HG02870 (cell line): ENCODE measurements at regions not wholly inside any gene's neighbourhood (a gene's known extent, or its start where the extent isn't known, plus 50 kb on each side); places are given as distances from the start of the nearest gene placed in this dataset.
"Not testable (repeated sequence)": the region's sequence is repeated elsewhere in the genome, so short reads cannot be mapped to it uniquely, and the experiment has no call there.

Experiments
- ATAC-seq: cut with Tn5 transposase; IDR thresholded peaks from one replicate; pipeline ENCODE4 v1.9.1; 2021; ENCODE audit warnings: mild to moderate bottlenecking, moderate library complexity; ENCODE audit not compliant: unreplicated experiment

DNA sequence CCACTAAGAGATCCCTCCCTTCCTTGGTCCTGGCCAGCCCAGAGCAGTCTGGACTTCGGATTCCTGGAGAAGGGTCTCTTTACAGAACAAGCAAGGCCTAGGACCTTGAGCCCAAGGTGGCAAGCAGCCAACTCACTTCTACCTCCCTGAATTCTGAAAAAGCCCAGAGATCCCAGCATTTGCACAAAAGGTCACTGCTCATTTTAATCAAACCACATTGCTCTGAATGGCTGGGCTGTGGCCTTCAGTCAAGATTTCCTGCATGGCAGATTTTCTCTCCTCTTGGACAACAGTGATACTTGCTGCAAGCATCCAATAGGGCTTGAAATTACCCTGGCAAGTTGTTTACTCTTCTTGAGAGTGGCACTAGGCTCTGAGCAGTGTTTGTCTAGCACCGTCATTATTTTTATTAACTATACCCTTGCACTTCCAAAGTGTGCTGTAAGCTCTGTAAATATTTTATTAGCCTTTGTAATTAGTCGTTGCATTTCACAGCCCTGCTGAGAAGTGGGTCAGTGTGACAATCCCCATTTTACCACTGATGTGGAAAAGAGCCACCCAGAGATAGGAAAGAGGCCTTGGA, 274.7 kb upstream of the CTNNB1 start:
- ATAC-seq = no peak

DNA sequence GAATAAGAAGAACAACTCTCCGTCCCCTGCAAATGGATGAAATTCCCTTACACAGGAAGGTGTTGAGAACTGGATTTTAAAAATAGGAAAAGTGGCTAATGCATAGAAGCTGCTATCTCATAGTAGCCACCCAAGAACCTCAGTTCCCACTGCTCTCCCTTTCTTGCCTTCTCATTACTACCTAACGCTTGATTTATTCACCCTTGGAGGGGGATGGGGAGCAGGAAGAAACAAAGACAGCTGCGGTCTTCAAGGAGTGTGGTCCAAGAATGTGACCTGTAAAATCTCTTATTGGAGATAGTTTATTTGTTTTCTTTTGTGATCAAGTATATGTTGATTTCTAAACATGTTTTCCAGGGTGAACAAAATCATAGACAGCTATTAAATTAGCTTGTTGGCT, 274.1 kb upstream of the CTNNB1 start:
- ATAC-seq = no peak

DNA sequence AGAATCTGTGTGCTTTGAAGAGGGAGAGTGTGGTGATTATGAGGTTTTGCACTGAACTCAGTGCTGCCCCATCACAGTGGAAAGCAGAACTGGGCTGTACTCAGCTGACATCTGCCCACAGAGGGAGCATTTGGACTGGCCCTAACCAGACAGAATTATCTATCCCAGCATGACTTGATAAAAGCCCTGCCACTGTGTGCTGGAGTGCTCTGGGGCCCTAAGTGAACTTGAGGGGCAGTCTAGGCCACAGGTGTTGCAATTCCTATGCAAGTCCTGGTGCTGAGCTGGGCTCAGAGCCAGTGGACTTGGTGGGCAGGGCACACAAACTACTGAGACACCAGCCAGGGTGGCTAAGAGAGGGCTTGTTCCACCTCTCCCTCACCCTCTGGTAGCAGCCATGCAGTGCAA, 269.2 kb upstream of the CTNNB1 start:
- no peak for ATAC-seq

DNA sequence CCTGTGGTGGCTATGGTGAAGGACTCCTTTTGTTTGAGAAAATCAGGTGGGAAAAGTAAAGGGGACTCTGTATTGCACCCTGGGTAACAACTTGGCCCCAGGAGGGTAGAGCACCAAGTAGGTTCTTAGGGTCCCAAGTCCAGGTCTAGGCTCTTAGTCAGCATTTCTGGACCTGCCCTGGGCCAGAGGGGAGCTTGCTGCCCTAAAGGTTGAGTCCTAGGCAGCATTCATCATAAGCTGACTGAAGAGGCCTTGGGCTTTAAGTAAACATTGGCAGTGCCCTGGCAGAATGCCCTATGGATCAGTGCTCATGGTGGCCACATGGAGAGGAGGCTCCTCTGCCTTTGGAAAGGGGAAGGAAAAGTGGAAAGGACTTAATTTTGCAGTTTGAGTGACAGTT, 268.5 kb upstream of the CTNNB1 start:
- no peak for ATAC-seq

DNA sequence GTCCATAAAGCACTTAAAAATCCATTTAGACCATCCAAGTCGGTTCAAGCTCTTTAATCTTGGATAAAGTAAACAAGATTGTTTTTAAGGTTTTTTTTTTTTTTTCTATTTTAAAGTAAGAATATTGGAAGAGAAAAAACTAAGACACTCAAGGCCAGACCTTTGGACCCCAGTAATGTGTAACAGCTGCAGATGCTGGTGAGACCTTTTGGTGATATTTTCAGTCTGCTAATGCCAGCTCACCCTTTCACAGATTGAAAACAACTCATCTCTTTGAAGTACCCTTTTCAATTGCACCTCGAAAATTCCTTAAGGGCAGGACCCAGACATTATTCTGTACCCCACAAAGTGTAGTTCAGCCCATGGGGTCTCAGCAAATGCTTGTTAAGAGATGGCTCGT, 260.7 kb upstream of the CTNNB1 start:
- no peak for ATAC-seq

DNA sequence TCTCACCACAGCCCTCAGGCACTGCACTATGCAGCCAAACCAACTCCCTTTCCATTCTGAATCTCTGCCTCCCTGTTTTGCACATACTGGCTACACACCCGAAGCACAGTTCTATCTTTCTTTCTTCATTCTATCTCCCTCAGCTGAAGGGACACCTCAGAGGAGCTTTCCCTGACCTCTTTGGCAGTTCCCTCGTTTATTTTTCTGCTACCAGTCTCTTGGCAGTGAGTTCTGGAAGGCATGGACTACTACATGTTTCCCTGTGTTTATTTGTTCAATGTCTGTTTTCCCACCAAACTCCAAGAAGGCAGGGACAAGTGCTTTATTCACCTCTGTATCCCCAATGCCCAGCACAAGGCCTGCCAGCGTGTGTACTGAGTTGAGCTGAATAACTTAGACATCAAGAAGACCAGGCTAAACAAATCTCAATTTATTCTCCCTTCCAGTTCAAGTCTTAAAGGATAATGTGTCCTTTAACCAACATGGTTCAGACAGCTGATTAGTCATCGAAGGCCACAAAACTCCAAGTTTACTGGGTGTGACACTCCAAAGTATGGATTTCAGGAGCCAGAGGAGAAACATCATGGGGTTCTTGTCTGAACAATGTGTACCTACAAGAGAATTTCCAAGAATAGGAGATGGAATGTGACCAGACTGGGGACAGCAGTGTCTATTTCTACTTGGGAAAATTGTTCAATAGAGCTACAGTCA, 260.1 kb upstream of the CTNNB1 start:
- no peak for ATAC-seq

DNA sequence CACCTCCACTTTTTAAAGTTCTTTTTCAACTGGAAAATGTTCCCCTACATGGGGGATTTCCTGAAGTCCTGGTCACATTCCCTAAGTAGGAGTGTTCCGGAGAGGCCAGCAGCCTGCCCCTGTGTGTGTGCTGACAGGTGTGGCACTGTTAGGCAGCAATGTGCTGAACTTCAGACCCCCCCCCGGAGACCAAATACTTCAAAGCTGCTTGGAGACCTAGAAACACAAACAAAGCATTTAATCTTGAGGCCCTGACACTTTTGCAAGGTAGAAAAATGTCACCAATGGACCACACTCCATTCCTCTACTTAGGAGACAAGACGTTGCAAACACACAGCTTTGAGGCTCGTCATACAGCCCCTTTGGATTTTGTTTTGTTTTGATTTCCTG, 259.6 kb upstream of the CTNNB1 start:
- ATAC-seq = no peak

DNA sequence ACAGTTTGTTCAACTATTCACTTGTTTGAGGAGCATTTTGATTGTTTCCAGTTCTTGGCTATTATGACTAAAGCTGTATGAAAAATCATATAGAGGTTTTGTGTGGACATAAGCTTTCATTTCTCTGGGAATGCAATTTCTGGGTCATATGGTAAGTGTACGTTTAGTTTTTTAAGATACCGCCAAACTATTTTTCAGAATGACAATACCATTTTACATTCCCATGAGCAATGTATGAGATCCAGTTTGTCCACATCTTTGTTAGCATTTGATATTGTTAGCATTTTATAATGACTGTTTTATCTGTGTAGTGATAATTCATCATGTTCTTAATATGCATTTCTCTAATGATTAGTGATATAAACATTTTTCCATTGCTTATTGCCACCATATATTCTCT, 258.7 kb upstream of the CTNNB1 start:
- ATAC-seq = no peak

DNA sequence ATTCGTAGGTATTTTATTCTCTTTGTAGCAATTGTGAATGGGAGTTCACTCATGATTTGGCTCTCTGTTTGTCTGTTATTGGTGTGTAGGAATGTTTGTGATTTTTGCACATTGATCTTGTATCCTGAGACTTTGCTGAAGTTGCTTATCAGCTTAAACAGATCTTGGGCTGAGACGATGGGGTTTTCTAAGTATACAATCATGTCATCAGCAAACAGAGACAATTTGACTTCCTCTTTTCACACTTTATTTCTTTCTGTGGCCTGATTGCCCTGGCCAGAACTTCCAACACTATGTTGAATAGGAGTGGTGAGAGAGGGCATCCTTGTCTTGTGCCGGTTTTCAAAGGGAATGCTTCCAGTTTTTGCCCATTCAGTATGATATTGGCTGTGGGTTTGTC, 252.3 kb upstream of the CTNNB1 start:
- ATAC-seq = not testable (repeated sequence)

DNA sequence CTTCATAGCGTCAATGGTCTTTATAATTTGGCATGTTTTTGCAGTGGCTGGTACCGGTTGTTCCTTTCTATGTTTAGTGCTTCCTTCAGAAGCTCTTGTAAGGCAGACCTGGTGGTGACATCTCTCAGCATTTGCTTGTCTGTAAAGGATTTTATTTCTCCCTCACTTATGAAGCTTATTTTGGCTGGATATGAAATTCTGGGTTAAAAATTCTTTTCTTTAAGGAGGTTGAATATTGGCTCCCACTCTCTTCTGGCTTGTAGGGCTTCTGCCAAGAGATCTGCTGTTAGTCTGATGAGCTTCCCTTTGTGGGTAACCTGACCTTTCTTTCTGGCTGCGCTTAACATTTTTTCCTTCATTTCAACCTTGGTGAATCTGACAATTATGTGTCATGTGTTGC, 250.0 kb upstream of the CTNNB1 start:
- not testable (repeated sequence) for ATAC-seq

DNA sequence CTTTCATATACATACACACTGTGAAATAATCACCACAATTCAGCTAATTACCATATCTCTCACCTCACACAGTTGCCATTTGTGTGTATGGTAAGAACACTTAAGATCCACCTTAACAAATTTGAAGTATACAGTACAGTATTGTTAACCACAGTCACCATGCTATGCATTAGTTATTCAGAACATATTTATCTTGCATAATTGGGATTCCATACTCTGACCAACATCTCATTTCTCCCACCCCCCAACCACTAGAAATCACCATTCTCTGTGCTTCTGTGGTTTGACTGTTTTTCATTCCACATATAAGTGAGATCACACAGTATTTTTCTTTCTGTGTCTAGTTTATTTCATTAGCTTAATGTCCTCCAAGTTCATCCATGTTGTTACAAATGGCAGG, 247.7 kb upstream of the CTNNB1 start:
- ATAC-seq = no peak

DNA sequence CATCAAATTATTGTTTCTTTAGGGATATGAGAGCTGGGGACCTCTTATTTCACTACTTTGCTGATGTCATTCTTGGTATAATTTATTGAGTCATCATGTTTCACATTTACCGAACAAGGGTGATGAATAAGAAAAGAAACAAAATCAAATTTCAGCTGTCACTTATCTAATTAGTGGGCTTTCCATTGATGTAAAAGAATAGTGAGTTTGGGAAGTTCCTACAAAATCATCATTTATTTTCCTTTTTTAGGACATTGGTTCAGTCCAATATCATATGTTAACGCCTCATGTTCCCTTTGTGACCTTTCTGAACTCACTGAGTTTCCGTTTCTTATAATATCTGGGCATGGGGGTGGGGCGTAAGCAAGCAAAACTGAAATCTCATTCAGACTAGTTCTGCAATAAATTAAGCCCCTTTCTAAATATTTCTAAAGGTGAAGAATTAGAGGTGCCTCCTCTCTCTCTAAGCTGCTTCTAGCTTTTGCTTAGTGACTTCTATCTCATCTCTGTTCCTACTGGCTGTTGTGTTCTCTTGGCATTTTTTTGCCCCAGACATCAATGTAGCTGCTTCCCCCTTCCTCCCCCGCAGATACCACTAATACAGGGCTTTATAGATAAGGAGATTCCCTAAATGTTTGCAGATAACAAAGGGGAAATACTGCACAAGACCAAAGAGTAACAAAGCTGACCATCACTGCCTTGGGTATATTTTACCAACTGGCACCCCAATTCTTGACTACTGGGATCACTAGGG, 238.0 kb upstream of the CTNNB1 start:
- ATAC-seq = no peak

DNA sequence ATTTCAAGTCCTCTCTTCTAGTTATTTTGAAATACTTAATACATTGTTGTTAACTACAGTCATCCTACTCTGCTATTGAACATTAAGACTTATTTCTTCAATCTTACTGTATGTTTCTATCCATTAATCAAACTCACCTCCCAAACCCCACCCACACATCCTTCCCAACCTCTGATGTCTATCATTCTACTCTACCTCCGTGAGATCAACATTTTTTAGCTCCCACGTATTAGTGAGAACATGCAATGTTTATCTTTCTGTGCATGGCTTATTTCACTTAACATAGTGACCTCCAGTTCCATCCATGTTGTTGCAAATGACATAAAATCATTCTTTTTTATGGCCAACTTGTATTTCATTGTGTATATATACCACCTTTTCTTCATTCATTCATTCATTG, 236.6 kb upstream of the CTNNB1 start:
- no peak for ATAC-seq

DNA sequence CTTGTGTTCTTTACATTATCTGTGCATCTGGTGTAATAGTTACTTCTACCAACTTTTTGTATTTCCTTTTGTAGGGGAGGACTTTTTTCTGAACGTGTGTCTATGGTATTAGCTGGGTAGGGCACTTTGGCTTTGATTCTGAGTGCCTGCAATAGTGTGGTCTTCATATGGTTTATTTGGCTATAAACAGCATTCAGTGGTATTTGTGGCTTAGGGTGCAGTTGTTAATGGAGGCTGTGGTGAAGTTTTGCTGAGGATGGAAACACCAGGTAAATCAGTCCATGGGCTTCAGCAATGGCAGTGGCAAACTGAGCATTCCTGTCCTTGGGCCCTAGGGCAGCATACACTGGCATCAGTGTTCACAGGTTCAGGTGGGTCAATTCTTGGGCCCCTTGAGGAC, 230.6 kb upstream of the CTNNB1 start:
- ATAC-seq = no peak

DNA sequence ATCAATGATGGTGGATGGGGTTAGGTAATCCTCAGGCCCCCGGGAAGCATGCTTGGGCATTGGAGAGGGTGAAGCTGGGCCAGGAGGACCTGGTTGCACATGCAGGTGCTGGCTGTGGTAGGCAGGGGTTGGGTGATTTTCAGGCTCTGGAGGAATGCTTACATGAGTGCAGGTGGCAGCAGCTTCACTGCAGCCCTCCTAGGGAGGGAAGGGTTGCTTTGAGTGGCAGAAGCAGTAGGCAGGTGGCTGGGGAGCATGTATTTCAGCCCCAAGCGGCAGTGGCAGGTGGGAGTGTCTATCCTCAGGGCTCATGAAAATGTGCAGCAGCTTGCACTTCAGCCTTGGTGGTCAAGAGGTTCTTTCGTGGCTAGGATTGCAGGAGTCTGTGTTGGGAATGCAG, 230.0 kb upstream of the CTNNB1 start:
- ATAC-seq = no peak

DNA sequence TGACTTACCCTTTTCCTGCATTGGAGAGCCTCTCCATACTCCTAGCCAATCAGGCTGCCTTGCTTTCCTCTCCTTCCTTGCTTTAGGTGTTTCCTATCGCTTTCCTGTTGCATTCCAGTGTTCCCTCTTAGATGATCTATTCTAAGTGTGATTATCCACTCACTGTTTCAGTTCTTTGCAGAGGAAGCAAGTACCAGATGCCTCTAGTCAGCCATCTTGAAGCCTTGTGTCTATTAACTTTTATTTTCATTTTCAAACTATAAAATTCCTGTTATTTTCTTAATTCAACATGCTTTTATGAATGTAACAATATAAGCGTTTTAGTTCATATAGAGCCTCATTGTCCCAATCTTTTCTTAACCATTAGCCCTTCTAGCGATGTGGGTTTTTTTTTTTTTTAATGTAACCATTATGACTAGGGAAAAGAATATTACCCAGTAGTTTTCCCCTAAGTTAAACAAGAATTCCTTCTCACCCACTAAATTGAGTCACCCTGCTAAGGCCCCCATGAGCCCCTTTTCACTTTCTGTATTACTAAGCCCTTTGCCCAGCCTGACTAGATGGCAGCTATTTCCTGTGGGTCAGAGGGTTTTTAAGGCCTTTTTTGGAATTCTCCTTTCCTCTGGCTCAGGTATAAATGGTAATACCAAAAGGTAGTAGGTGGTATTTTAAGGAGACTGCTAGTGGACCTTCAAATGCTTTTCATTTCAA, 229.4 kb upstream of the CTNNB1 start:
- no peak for ATAC-seq

DNA sequence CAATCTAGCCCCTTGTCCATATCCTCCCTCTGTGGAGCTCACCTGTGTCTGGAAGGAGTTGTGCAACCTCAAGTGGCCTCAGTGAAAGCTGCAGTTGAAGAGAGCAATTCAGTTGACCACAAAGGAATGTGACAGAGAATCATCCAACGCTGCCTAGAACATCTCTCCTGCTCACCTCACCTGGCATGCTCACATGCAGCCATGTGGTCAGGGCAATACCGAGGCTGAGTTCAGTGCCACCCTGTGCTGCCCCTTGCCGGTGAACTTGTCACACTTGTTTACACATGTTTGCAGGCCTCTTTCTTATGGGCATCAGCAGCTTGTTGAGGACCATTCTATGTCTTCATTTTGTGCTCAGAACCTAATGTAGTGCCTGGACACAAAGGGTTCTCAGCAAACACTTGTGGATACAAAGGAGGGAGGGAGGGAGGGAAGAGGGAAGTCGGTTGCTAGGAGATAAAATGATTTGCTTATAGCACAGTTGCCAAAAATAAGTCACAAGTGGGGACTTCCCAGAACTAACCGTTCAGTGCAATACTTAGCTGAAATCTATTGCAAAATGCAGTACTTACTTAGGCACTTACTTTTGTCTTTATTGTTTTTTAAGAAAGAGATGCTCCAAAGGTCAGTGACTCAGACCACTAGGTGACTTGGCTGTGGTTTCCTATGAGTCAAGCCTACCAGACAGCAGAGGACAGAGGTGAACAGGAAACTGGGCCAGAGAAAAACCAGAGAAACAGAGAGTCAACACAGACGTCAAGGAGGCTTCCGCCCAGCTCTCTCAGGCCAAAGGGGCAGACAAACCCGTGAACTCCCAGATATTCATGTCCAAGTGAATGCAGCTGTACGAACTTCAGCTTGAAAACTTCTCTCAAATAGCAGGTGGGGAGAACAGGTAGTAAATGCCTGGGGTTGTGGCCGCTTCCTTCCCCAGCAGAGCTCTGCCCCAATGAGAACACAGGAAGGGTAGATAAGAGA, 227.8 kb upstream of the CTNNB1 start:
- peak; percentile 97 for ATAC-seq

DNA sequence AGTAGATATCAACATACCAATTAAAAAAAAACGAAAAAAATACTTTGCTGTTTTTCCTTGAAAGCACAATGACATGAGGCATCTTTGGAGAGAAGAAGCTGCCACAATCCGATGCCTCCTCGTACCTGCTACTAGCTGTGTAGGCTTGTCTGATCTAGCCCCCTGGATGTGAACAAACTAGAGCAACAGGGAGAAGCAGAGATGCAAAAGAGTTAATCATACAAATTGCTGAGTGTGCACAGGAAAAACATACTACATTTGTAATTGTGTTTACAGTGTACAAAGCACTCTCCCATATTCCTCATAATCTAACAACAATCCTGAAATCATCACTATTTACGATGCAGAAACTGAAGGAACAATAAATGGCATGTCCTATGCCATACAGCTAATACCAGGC, 227.0 kb upstream of the CTNNB1 start:
- ATAC-seq = no peak

DNA sequence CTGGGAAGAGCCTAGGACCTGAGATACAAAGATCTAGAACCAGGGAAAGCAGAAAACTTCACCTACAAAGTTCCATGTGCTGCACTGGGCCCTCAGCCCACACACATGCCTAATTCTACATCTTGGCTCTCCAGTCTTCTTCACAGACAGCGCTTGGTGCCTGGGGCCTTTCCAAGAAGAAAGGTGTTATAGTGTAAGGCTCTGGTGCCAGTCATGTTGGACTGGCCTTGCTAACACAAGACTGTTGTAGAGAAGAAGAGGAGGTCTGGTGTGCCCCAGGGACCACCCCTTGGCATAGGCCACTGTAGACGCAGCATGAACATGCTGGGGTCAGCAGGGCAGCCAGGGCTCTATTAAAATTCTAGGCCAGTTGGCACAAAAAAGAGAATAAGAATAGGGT, 226.2 kb upstream of the CTNNB1 start:
- no peak for ATAC-seq

DNA sequence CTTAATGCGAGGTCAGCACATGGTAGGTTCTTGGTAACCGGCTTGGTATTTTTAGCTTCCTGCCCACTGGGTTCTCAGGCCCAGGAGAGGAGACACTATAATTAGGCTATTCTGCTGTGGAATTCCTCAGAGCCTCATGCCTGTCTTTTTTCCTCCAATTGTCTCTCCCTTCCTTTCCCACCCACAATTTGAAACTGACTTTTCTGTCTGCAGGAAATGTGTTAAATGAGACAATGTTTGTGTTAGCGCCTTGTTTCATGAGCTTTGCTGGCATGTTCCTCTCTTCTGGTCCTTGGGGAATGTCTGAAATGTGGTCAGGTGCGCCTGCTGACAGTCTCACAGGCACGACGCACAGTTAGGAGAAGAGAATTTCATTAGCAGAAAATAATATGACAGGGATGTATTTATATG, 223.6 kb upstream of the CTNNB1 start:
- no peak for ATAC-seq

DNA sequence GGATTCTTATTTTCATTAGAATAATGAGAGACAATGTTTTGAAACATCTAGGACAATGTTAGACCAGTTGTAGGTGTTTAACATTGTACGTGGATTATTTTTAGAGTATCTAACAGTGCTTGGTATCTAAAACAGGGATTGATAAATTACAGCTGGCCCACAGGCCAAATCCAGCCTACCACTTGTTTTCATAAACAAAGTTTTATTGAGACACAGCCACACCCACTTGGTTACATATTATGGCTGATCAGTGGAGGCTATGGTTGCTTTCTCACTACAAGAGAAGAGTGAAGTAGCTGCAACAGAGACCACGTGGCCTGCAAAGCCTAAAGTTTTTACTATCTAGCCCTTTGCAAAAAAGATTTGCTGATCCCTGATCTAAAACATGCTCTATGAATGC, 223.1 kb upstream of the CTNNB1 start:
- ATAC-seq = no peak
